Heart left ventricle (tissue), 16 donors: ENCODE measurements at regions not wholly inside any gene's neighbourhood (a gene's known extent, or its start where the extent isn't known, plus 50 kb on each side); places are given as distances from the start of the nearest gene placed in this dataset.

ENCODE experiments used
- ATAC-seq, 4 donors: fragments of 200-7000 bp; cut with Tn5 transposase; one replicate each; pipeline ENCODE4 v1.9.1; 2020 to 2022; ENCODE audit warnings: moderate library complexity in 4 of 4, mild to moderate bottlenecking in 3 of 4, moderate number of reproducible peaks in 1 of 4
- DNase-seq, 5 donors: peaks; one replicate each; pipeline ENCODE4 v3.0.0-alpha.2; 2020
- H3K27ac ChIP-seq, 12 donors: fragments of 200-600 bp; sonication (generic) in 4 of 12; one replicate each; pipeline versions ENCODE4 v1.5.0 to v1.8.0; 2016 to 2022; ENCODE audit warnings: mild to moderate bottlenecking in 2 of 12
- H3K27me3 ChIP-seq, 9 donors: fragments of 200-600 bp; sonication (generic) in 2 of 9; one replicate each; pipeline versions ENCODE4 v1.5.1 to v1.8.0; 2016 to 2022; ENCODE audit warnings: mild to moderate bottlenecking in 3 of 9
- H3K36me3 ChIP-seq, 9 donors: fragments of 200-600 bp; sonication (generic) in 2 of 9; one replicate each; pipeline versions ENCODE4 v1.5.0 to v1.8.0; 2018 to 2022; ENCODE audit warnings: mild to moderate bottlenecking in 2 of 9
- H3K4me1 ChIP-seq, 12 donors: fragments of 200-600 bp; sonication (generic) in 4 of 12; one replicate each; pipeline versions ENCODE4 v1.5.0 to v1.8.0; 2016 to 2022; ENCODE audit warnings: mild to moderate bottlenecking in 3 of 12
- H3K4me3 ChIP-seq, 12 donors: fragments of 200-600 bp; sonication (generic) in 4 of 12; one replicate each; pipeline versions ENCODE4 v1.5.0 to v1.8.0; 2017 to 2022; ENCODE audit warnings: mild to moderate bottlenecking in 9 of 12, moderate library complexity in 4 of 12
- H3K9me3 ChIP-seq, 12 donors: fragments of 200-600 bp; sonication (generic) in 4 of 12; one replicate each; pipeline versions ENCODE4 v1.5.0 to v1.8.0; 2016 to 2022; ENCODE audit warnings: mild to moderate bottlenecking in 1 of 12
- POLR2A ChIP-seq, 2 donors: fragments of 450-650 bp; IDR thresholded peaks; one replicate each; pipeline ENCODE4 v1.6.1; 2017; ENCODE audit warnings: antibody characterized with exemption in 2 of 2, mild to moderate bottlenecking in 2 of 2, moderate library complexity in 2 of 2
- WGBS, 4 donors: extraction: QIAGEN DNeasy Blood & Tissue Kit in 2 of 4; methylation state at CpG; one replicate each; pipeline versions ENCODE4 v1.1.5 to v1.1.7; 2013 to 2018; 5-methylcytosine and 5-hydroxymethylcytosine counted together
- intact Hi-C, 10 donors: fragments of 100-400 bp; cut with DNase I; formaldehyde crosslinking; loops; one replicate each; pipeline versions ENCODE4 v1.11.1 to v1.14.2; 2022
- TF ChIP-seq, protein P1 (sequence below), 12 donors: fragments of 200-600 bp; sonication (generic) in 4 of 12; IDR thresholded peaks; one replicate each; pipeline versions ENCODE4 v1.5.0 to v1.8.0; 2018 to 2022; ENCODE audit warnings: antibody characterized with exemption in 12 of 12, mild to moderate bottlenecking in 5 of 12
- donor health status: ischemic (EF 13 %, LVEDD 7.1; RV severe dilation, severe dysfunction).
- donor health status: healthy with polysubstance abuse.
- donor health status: DM: no; HTN: yes; CAD: no.
- donor health status: DM: no; HTN: no; CAD: no.
- donor health status: ischemic (EF 25% LVEDD 6.9; RV normal size, moderate dysfunction).
- donor health status: ischemic (EF 25% LVEDD 5.7; RV mildly dilated, moderate dysfunction).
- donor health status: healthy.
- donor health status: DM: yes; HTN: yes; CAD: no.
- donor health status: ischemic (EF 35%, LVEDD 5.7; RV mildly dilated, moderate dysfunction).
- donor health status: nonischemic (EF 11% LVEDD 7.7; RV severe dilation, severe dysfunction).
- donor health status: DM: yes; HTN: yes; CAD: no.
- donor health status: PGD.
- donor health status: ischemic (EF 29% LVEDD 5.4; RV normal size, mild dysfunction).
- donor health status: nonischemic (EF 23%, LVEDD 6.1; RV moderate dilation, normal function).

DNA sequence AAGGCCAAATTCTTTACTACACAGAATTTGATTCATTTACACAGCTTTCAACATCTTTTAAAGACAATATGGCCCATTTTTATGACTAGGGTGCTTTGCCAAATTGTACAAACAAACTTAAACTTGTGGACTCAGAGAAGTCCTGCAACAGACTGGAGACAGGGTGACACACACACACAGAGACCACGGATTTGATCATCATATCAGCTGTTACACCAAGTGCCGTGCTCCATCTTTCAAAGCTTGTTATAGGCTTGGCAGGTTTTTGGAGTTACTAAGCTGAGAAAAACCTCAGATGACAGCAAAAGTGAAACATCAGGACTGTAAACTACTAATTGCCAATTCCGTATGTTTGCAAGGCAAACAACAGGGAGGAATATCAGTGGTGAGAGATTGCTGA, 811.7 kb downstream of the GALC start:
- no peaks in the 10 kb centered on the region for H3K9me3 ChIP-seq
- intact Hi-C loops, result no loop called here
- DNase-seq, result no peak
- H3K27me3 ChIP-seq, result no peaks in the 10 kb centered on the region
- no peak overlapping the region for H3K4me3 ChIP-seq
- no peaks in the 10 kb centered on the region for H3K36me3 ChIP-seq
- WGBS, 4 donors, result 62 to 68% (median 65%) methylated on average over 3 of the region's 3 CpGs
- H3K27ac ChIP-seq, result no peak overlapping the region
- TF ChIP-seq POLR2A (IDR thresholded peaks at IDR 0.05), result no peak
- TF ChIP-seq, protein P1, sequence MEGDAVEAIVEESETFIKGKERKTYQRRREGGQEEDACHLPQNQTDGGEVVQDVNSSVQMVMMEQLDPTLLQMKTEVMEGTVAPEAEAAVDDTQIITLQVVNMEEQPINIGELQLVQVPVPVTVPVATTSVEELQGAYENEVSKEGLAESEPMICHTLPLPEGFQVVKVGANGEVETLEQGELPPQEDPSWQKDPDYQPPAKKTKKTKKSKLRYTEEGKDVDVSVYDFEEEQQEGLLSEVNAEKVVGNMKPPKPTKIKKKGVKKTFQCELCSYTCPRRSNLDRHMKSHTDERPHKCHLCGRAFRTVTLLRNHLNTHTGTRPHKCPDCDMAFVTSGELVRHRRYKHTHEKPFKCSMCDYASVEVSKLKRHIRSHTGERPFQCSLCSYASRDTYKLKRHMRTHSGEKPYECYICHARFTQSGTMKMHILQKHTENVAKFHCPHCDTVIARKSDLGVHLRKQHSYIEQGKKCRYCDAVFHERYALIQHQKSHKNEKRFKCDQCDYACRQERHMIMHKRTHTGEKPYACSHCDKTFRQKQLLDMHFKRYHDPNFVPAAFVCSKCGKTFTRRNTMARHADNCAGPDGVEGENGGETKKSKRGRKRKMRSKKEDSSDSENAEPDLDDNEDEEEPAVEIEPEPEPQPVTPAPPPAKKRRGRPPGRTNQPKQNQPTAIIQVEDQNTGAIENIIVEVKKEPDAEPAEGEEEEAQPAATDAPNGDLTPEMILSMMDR (IDR thresholded peaks at IDR 0.05), result no peak
- no peaks in the 10 kb centered on the region for H3K4me1 ChIP-seq
- ATAC-seq, result no peak

DNA sequence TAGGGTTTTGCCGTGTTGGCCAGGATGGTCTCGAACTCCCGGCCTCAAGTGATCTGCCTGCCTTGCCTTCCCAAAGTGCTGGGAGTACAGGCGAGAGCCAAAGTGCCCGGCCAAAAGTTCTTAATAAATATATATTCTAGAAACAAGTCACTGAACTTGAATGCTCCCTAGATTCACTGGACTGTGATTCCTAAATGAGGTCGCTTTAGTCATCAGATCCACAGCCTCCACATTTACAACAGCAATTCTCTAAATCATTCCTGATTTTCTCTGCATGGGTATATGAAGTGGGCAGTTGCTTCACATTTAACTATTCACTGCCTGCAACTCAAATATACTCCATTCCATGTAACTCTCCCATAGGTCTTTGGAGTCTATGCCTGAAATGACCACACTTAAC, 813.0 kb downstream of the GALC start:
- DNase-seq, result no peak
- Histone ChIP-seq H3K9me3 (no peaks in the 10 kb centered on the region), H3K27ac (no peak overlapping the region), H3K4me3 (no peak overlapping the region), H3K36me3 (no peaks in the 10 kb centered on the region), H3K4me1 (no peaks in the 10 kb centered on the region), H3K27me3 (no peaks in the 10 kb centered on the region)
- TF ChIP-seq POLR2A (IDR thresholded peaks at IDR 0.05), result no peak
- TF ChIP-seq, protein P1 (IDR thresholded peaks at IDR 0.05), result no peak
- no peak for ATAC-seq
- intact Hi-C loops, result no loop called here
- WGBS, 4 donors, result 92 to 95% (median 94%) methylated on average over 6 of the region's 6 CpGs

DNA sequence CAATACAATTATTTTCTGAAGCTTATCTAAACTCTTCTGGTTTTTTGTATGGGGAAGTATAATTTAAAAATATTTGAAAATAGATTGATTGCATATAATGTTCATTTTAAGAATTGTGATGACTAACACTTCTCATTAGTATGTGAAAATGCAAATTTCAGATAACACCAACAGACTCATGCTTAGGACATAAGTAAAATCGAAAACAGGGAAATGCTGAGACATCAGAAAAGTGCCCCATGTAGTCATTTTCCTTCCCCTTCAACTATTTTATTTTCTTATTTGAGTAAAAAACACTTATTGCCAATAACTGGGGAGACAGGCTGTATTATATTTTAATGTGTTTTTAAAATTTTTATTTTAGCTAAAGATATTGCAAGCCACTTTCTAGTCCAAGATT, 814.7 kb downstream of the GALC start:
- 61 to 72% (median 67%) methylated on average over 1 of the region's 1 CpG for WGBS, 4 donors
- ATAC-seq, result no peak

DNA sequence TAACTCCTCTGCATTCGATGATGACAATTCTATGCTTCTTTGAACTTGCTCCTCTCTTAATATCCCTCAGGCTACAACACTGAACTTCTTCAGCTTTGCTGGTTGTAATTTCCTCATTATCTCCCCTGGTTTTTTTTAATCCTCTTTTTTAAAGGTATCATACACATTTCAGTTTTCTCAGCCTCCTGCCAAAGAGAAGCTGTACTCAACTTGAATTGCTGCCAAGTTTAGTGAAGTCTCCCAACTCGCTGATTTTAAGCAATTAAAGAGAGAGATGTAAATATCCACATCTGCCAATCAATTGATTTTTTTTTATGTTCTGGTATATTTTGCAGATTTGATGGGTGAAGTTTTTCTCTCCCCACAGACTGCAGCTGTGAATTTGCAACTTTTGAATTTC, 817.8 kb downstream of the GALC start:
- ATAC-seq (no peak), DNase-seq (no peak)
- Histone ChIP-seq H3K9me3 (no peaks in the 10 kb centered on the region), H3K4me1 (no peaks in the 10 kb centered on the region), H3K27ac (no peak overlapping the region), H3K36me3 (no peaks in the 10 kb centered on the region), H3K27me3 (no peaks in the 10 kb centered on the region), H3K4me3 (no peak overlapping the region)
- TF ChIP-seq POLR2A (IDR thresholded peaks at IDR 0.05), result no peak
- TF ChIP-seq, protein P1 (IDR thresholded peaks at IDR 0.05), result no peak
- WGBS, 4 donors, result 39 to 61% (median 49%) methylated on average over 2 of the region's 2 CpGs
- intact Hi-C loops, result no loop called here

More for the DNA sequence above, 814.7 kb downstream of the GALC start:
- Histone ChIP-seq H3K9me3 (no peaks in the 10 kb centered on the region), H3K27ac (no peak overlapping the region), H3K4me3 (no peak overlapping the region), H3K36me3 (no peaks in the 10 kb centered on the region), H3K27me3 (no peaks in the 10 kb centered on the region), H3K4me1 (no peaks in the 10 kb centered on the region)
- TF ChIP-seq, protein P1 (IDR thresholded peaks at IDR 0.05), result no peak
- TF ChIP-seq POLR2A (IDR thresholded peaks at IDR 0.05), result no peak
- intact Hi-C loops, result no loop called here
- no peak for DNase-seq
